Sigmoid colon (tissue), 4 donors: ENCODE measurements at regions not wholly inside any gene's neighbourhood (a gene's known extent, or its start where the extent isn't known, plus 50 kb on each side); places are given as distances from the start of the nearest gene placed in this dataset.

ENCODE experiments used
- CTCF ChIP-seq, 4 experiments: fragments of 450-650 bp in 3 of 4; fragments of 200-600 bp in 1 of 4; IDR thresholded peaks; one replicate each; pipeline ENCODE4 v1.5.1; 2016 to 2019; ENCODE audit warnings: antibody characterized with exemption in 4 of 4, mild to moderate bottlenecking in 3 of 4, moderate library complexity in 2 of 4
- EP300 ChIP-seq, 4 donors: sonication (generic); formaldehyde crosslinking; IDR thresholded peaks; one replicate each; pipeline ENCODE4 v1.6.1; 2017; ENCODE audit warnings: antibody characterized with exemption in 4 of 4
- POLR2A ChIP-seq, 2 donors: fragments of 450-650 bp; IDR thresholded peaks; one replicate each; pipeline ENCODE4 v1.6.1; 2016; ENCODE audit warnings: antibody characterized with exemption in 2 of 2, mild to moderate bottlenecking in 2 of 2, moderate library complexity in 2 of 2
- POLR2AphosphoS5 ChIP-seq, 4 donors: sonication (generic); formaldehyde crosslinking; IDR thresholded peaks; one replicate each; pipeline ENCODE4 v1.6.1; 2017; ENCODE audit warnings: antibody characterized with exemption in 4 of 4

GRCh38 chr11:86155200-86155844 is 86.4 kb upstream of the PICALM start:
- no peak for TF ChIP-seq CTCF (IDR thresholded peaks at IDR 0.05)
- TF ChIP-seq POLR2AphosphoS5 (IDR thresholded peaks at IDR 0.05) = no peak
- no peak for TF ChIP-seq POLR2A (IDR thresholded peaks at IDR 0.05)
- TF ChIP-seq EP300 (IDR thresholded peaks at IDR 0.05) = no peak
